ENCODE measurements at regions not wholly inside any gene's neighbourhood (a gene's known extent, or its start where the extent isn't known, plus 50 kb on each side); places are given as distances from the start of the nearest gene placed in this dataset.

- in situ Hi-C loops (cut with MboI; ENCODE audit: low sequenced_read_pairs, unreplicated experiment) = no loop called here
- TF ChIP-seq CTCF (IDR thresholded peaks at IDR 0.05; ENCODE audit: borderline replicate concordance, control extremely low read depth, extremely low read depth, insufficient read depth, missing control alignments) = no peak
- DNase-seq (ENCODE audit: low spot score) = no peak
Measured at GRCh38 chr10:58885146-58885545, 291.3 kb upstream of the PHYHIPL start.

GRCh38 chr10:58885686-58886345 is 290.6 kb upstream of the PHYHIPL start:
- DNase-seq (ENCODE audit: low spot score) = no peak
- TF ChIP-seq CTCF (IDR thresholded peaks at IDR 0.05; ENCODE audit: borderline replicate concordance, control extremely low read depth, extremely low read depth, insufficient read depth, missing control alignments) = no peak
- in situ Hi-C loops (cut with MboI; ENCODE audit: low sequenced_read_pairs, unreplicated experiment) = no loop called here

GRCh38 chr10:58886406-58886805 is 290.0 kb upstream of the PHYHIPL start:
- in situ Hi-C loops (cut with MboI; ENCODE audit: low sequenced_read_pairs, unreplicated experiment) = no loop called here
- TF ChIP-seq CTCF (IDR thresholded peaks at IDR 0.05; ENCODE audit: borderline replicate concordance, control extremely low read depth, extremely low read depth, insufficient read depth, missing control alignments) = no peak
- DNase-seq (ENCODE audit: low spot score) = no peak

GRCh38 chr10:58887474-58887873 is 289.0 kb upstream of the PHYHIPL start:
- no peak for TF ChIP-seq CTCF (IDR thresholded peaks at IDR 0.05; ENCODE audit: borderline replicate concordance, control extremely low read depth, extremely low read depth, insufficient read depth, missing control alignments)
- in situ Hi-C loops (cut with MboI; ENCODE audit: low sequenced_read_pairs, unreplicated experiment) = no loop called here
- DNase-seq (ENCODE audit: low spot score) = no peak

- TF ChIP-seq CTCF (IDR thresholded peaks at IDR 0.05; ENCODE audit: borderline replicate concordance, control extremely low read depth, extremely low read depth, insufficient read depth, missing control alignments) = no peak
- no peak for DNase-seq (ENCODE audit: low spot score)
- in situ Hi-C loops (cut with MboI; ENCODE audit: low sequenced_read_pairs, unreplicated experiment) = no loop called here
Measured at GRCh38 chr10:58888957-58889356, 287.5 kb upstream of the PHYHIPL start.

DNA sequence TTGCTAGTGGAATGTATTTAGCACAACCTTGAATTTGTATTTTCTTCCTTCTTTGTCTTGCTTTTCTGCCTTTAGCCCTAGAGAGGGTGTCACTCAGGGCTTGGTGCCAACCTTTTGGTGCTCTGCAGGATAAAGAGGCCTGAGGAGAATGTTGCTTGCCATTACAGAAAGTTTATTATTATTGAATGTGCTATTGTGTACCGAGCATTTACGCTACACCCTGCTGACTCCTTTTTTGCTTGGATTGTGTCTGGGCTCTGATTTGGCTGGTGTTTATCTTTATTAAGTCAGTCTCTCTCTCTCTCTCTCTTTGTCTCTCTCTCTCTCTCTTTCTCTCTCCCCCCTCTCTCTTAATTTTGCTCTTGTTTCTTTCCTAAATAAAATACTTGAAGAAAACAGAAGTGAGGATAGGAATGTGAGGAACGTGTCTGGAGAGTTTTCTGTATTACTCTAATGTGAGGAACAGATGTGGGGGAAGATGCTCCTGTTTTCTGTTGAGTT is 284.4 kb upstream of the PHYHIPL start:
- in situ Hi-C loops (cut with MboI; ENCODE audit: low sequenced_read_pairs, unreplicated experiment) = no loop called here
- DNase-seq (ENCODE audit: low spot score) = no peak
- no peak for TF ChIP-seq CTCF (IDR thresholded peaks at IDR 0.05; ENCODE audit: borderline replicate concordance, control extremely low read depth, extremely low read depth, insufficient read depth, missing control alignments)
